BLaER1 treated with 17β-estradiol and CSF1 and Interleukin-3, amounts not matched to agents 10 nM and 100 nM (cell line): ENCODE measurements at regions not wholly inside any gene's neighbourhood (a gene's known extent, or its start where the extent isn't known, plus 50 kb on each side); places are given as distances from the start of the nearest gene placed in this dataset.
"Not testable (repeated sequence)": the region's sequence is repeated elsewhere in the genome, so short reads cannot be mapped to it uniquely, and the experiment has no call there.

ENCODE experiments used
- H3K27ac ChIP-seq, 11 experiments: shearing (Covaris generic); formaldehyde crosslinking; 2 replicates each; pipeline ENCODE4 v1.8.1; 2022
- H3K27me3 ChIP-seq, 11 experiments: shearing (Covaris generic); formaldehyde crosslinking; 2 replicates each; pipeline ENCODE4 v1.8.1; 2022
- H3K36me3 ChIP-seq, 11 experiments: shearing (Covaris generic); formaldehyde crosslinking; 2 replicates each; pipeline ENCODE4 v1.8.1; 2022
- H3K4me1 ChIP-seq, 10 experiments: shearing (Covaris generic); formaldehyde crosslinking; 2 replicates each; pipeline ENCODE4 v1.8.1; 2022
- H3K4me2 ChIP-seq, 11 experiments: shearing (Covaris generic); formaldehyde crosslinking; 2 replicates each; pipeline ENCODE4 v1.8.1; 2022
- H3K4me3 ChIP-seq, 10 experiments: shearing (Covaris generic); formaldehyde crosslinking; 2 replicates each; pipeline ENCODE4 v1.8.1; 2022
- H3K9ac ChIP-seq, 11 experiments: shearing (Covaris generic); formaldehyde crosslinking; 2 replicates each; pipeline ENCODE4 v1.8.1; 2022
- H3K9me3 ChIP-seq, 11 experiments: shearing (Covaris generic); formaldehyde crosslinking; replicated peaks in 1 of 11; 2 replicates each; pipeline ENCODE4 v1.8.1; 2022
- H4K20me1 ChIP-seq, 11 experiments: shearing (Covaris generic); formaldehyde crosslinking; 2 replicates each; pipeline ENCODE4 v1.8.1; 2022
- Cebpa-rat ChIP-seq, 11 experiments: shearing (Covaris generic); IDR thresholded peaks; 2 replicates each; pipeline ENCODE4 v1.8.1; 2022

DNA sequence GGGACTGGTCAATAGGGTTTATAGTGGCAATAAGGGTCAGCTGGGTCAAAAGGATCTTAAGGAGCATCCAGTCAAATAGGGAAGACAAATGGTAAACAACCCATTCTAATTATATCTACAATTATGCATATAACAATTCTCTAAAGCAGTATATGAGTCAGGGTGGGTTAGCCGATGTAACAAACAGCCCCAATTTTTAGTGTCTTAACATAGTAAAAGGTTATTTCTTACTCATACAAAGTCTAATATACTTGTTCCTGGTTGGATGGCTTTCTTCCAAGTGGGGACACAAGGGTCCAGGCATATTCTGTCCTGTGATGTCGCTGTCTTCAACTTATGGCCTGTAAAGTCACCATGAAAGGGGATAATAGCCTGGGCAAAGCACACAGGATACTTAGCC lies 97.9 kb upstream of the GALNT15 start:
- Histone ChIP-seq H4K20me1 (no peaks in the 10 kb centered on the region), H3K9ac (no peak overlapping the region), H3K36me3 (no peaks in the 10 kb centered on the region; a peak in 2 of 22 replicates), H3K4me1 (no peaks in the 10 kb centered on the region), H3K4me2 (no peak overlapping the region), H3K4me3 (no peak overlapping the region), H3K27me3 (no peaks in the 10 kb centered on the region), H3K27ac (no peak overlapping the region), H3K9me3 (peaks cover 40 to 54% (median 49%) of the 10 kb centered on the region in 11 experiments)
- no peak for TF ChIP-seq Cebpa-rat (IDR thresholded peaks at IDR 0.05)

- not testable (repeated sequence) for H3K36me3 ChIP-seq, H3K4me2 ChIP-seq, H3K27ac ChIP-seq, H4K20me1 ChIP-seq, H3K27me3 ChIP-seq, H3K4me3 ChIP-seq, H3K4me1 ChIP-seq, H3K9ac ChIP-seq
- peaks cover 40 to 54% (median 49%) of the 10 kb centered on the region in 11 experiments for H3K9me3 ChIP-seq
These were observed 97.3 kb upstream of the GALNT15 start for GRCh38 chr3:16077146-16077545.

DNA sequence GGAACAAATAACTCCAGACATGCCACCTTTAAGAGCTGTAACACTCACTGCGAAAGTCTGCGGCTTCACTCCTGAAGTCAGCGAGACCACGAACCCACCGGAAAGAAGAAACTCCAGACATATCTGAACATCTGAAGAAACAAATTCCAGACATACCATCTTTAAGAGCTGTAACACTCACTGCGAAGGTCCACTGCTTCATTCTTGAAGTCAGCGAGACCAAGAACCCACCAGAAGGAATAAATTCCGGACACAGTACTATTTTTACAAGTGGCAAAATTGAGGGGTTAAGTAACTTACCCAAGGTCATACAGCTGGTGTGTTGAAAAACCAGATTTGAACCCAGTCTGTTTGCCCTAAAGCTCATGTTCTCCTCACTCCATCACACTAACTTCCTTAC lies 96.8 kb upstream of the GALNT15 start:
- H3K9ac ChIP-seq, H3K4me3 ChIP-seq, H4K20me1 ChIP-seq, H3K4me1 ChIP-seq, H3K36me3 ChIP-seq, H3K27ac ChIP-seq, H3K27me3 ChIP-seq, H3K4me2 ChIP-seq: not testable (repeated sequence)
- H3K9me3 ChIP-seq: peaks cover 41 to 56% (median 53%) of the 10 kb centered on the region in 11 experiments

- no peaks in the 10 kb centered on the region; a peak in 2 of 22 replicates for H3K36me3 ChIP-seq
- no peak overlapping the region for H3K27ac ChIP-seq
- H3K9me3 ChIP-seq: peaks cover 55 to 74% (median 65%) of the 10 kb centered on the region in 11 experiments
- H3K4me1 ChIP-seq: no peaks in the 10 kb centered on the region
- no peaks in the 10 kb centered on the region for H4K20me1 ChIP-seq
- H3K9ac ChIP-seq: no peak overlapping the region
- H3K4me3 ChIP-seq: no peak overlapping the region
- TF ChIP-seq Cebpa-rat (IDR thresholded peaks at IDR 0.05): no peak
- no peak overlapping the region for H3K4me2 ChIP-seq
- no peaks in the 10 kb centered on the region; a peak in 1 of 22 replicates for H3K27me3 ChIP-seq
These were observed 95.0 kb upstream of the GALNT15 start for GRCh38 chr3:16079519-16079918.

GRCh38 chr3:16081661-16082060 lies 92.8 kb upstream of the GALNT15 start:
- Histone ChIP-seq H3K36me3 (no peaks in the 10 kb centered on the region; a peak in 2 of 22 replicates), H3K27ac (no peak overlapping the region), H3K27me3 (no peaks in the 10 kb centered on the region; a peak in 1 of 22 replicates), H3K4me2 (no peak overlapping the region), H3K4me1 (no peaks in the 10 kb centered on the region), H3K4me3 (no peak overlapping the region; a peak in 1 of 20 replicates), H3K9ac (no peak overlapping the region), H3K9me3 (peaks cover 55 to 78% (median 62%) of the 10 kb centered on the region in 11 experiments), H4K20me1 (no peaks in the 10 kb centered on the region)
- TF ChIP-seq Cebpa-rat (IDR thresholded peaks at IDR 0.05): no peak

GRCh38 chr3:16084887-16085286 lies 89.6 kb upstream of the GALNT15 start:
- no peaks in the 10 kb centered on the region for H3K4me1 ChIP-seq
- no peak overlapping the region for H3K27ac ChIP-seq
- H3K9ac ChIP-seq: no peak overlapping the region
- no peaks in the 10 kb centered on the region for H4K20me1 ChIP-seq
- H3K9me3 ChIP-seq: peaks cover 36 to 56% (median 43%) of the 10 kb centered on the region in 11 experiments
- H3K27me3 ChIP-seq: no peaks in the 10 kb centered on the region; a peak in 1 of 22 replicates
- no peak overlapping the region for H3K4me2 ChIP-seq
- no peak for TF ChIP-seq Cebpa-rat (IDR thresholded peaks at IDR 0.05)
- no peak overlapping the region for H3K4me3 ChIP-seq
- no peaks in the 10 kb centered on the region; a peak in 2 of 22 replicates for H3K36me3 ChIP-seq

DNA sequence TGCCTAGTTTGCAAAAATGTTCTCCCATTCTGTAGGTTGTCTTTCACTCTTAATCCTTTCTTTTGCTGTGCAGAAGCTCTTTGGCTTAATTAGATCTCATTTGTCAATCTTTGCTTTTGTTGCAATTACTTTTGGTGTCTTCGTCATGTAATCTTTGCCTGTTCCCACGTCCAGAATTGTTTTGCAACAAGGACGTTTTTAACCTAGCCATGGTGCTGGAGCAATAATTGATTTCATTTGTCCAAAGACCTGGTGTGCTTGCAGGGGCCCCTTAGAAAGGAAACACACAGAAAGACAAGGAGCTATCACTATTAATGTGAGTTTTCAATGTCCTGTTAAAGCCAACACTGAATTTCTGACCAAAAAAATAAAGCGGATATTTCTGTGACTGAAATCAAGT lies 89.1 kb upstream of the GALNT15 start:
- Histone ChIP-seq H3K27me3 (no peaks in the 10 kb centered on the region; a peak in 1 of 22 replicates), H3K27ac (no peak overlapping the region), H4K20me1 (no peaks in the 10 kb centered on the region), H3K4me3 (no peak overlapping the region), H3K9me3 (peaks cover 31 to 50% (median 38%) of the 10 kb centered on the region in 11 experiments), H3K4me2 (no peak overlapping the region), H3K9ac (no peak overlapping the region), H3K36me3 (no peaks in the 10 kb centered on the region; a peak in 2 of 22 replicates), H3K4me1 (no peaks in the 10 kb centered on the region)
- TF ChIP-seq Cebpa-rat (IDR thresholded peaks at IDR 0.05): no peak

DNA sequence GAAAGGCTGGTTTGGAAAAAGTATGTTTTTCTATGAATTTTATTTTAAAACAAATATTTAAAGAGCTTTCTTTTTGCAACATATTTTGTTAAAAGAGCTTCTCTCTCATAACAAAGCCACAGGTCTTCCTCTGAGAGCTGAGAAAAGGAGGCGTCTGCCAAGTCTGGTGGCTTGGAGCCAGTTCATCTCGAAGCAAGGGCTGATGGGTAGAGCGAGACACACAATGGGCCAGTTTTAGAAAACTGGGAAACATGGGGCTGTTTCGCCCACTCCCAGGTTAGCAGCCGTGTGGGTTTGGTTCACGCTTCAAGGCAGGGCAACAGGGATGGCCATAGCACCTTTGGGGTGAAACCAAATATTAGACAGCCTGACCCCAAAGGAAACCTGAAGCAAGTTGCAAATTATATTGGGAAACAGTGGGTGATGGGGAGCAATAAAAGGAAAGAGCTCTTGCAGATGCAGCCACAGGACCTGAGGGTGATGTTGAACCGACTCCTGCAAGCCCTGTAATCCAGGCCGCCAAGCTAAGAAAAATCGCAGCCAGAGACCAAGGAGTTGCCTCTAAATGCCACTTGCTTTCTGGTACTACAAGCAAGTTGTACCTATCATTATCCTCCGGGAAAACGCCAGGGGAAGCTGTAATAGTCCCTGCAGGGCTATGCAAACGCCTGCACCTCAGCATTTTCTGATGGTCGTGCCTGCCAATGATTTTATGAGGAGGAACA lies 88.4 kb upstream of the GALNT15 start:
- Histone ChIP-seq H3K27ac (no peak overlapping the region), H3K4me1 (no peaks in the 10 kb centered on the region), H3K36me3 (no peaks in the 10 kb centered on the region; a peak in 2 of 22 replicates), H3K9ac (no peak overlapping the region), H3K27me3 (no peaks in the 10 kb centered on the region; a peak in 1 of 22 replicates), H3K4me2 (no peak overlapping the region), H3K9me3 (peaks cover 25 to 44% (median 32%) of the 10 kb centered on the region in 11 experiments), H3K4me3 (no peak overlapping the region), H4K20me1 (no peaks in the 10 kb centered on the region)
- no peak for TF ChIP-seq Cebpa-rat (IDR thresholded peaks at IDR 0.05)

GRCh38 chr3:16086690-16087089 lies 87.8 kb upstream of the GALNT15 start:
- Histone ChIP-seq H3K9ac (no peak overlapping the region), H3K27me3 (no peaks in the 10 kb centered on the region; a peak in 1 of 22 replicates), H3K36me3 (no peaks in the 10 kb centered on the region; a peak in 1 of 22 replicates), H3K9me3 (peaks cover 18 to 38% (median 25%) of the 10 kb centered on the region in 11 experiments), H3K27ac (no peak overlapping the region), H3K4me2 (no peak overlapping the region), H3K4me1 (no peaks in the 10 kb centered on the region), H3K4me3 (no peak overlapping the region), H4K20me1 (no peaks in the 10 kb centered on the region)
- TF ChIP-seq Cebpa-rat (IDR thresholded peaks at IDR 0.05): no peak

DNA sequence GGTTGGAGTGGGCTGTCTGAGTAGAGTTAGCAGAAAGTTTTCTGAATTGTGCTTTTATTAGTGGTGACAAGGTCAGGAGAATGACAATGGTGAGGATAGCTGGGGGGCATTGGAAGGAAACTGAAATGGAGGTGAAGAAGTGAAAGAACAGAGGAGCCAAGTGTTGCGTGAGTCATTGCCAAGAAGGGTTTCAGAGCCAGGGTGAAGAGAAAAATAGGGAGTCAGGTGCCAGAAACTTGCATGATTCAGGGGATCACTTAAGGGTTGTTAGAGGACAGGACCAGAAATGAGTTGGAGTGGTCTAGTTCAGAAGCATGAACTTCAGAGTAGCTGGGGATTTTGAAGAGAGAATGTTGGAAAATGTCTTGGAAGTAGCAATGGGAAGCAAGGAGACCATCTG lies 86.0 kb upstream of the GALNT15 start:
- Histone ChIP-seq H3K4me1 (no peaks in the 10 kb centered on the region), H3K9me3 (peaks cover under 1 to 20% (median 8%) of the 10 kb centered on the region in 11 experiments; a peak in 16 of 22 replicates), H3K27me3 (no peaks in the 10 kb centered on the region), H3K9ac (no peak overlapping the region), H3K36me3 (no peaks in the 10 kb centered on the region), H4K20me1 (no peaks in the 10 kb centered on the region), H3K4me3 (no peak overlapping the region), H3K4me2 (no peak overlapping the region), H3K27ac (no peak overlapping the region)
- TF ChIP-seq Cebpa-rat (IDR thresholded peaks at IDR 0.05): no peak
